HG03521 (cell line): ENCODE measurements at regions not wholly inside any gene's neighbourhood (a gene's known extent, or its start where the extent isn't known, plus 50 kb on each side); places are given as distances from the start of the nearest gene placed in this dataset.
A peak's percentile ranks its signal among the peaks of the same experiment; 100 is the strongest.
"Not testable (repeated sequence)": the region's sequence is repeated elsewhere in the genome, so short reads cannot be mapped to it uniquely, and the experiment has no call there.

Experiments used
- ATAC-seq: cut with Tn5 transposase; IDR thresholded peaks from one replicate; pipeline ENCODE4 v1.9.1; 2021; ENCODE audit warnings: mild to moderate bottlenecking, moderate library complexity; ENCODE audit not compliant: unreplicated experiment

- no peak for ATAC-seq
These were observed 52.7 kb upstream of the LARP1 start for GRCh38 chr5:154702477-154702876.

- not testable (repeated sequence) for ATAC-seq
These were observed 53.5 kb upstream of the LARP1 start for GRCh38 chr5:154701725-154702124.

GRCh38 chr5:154701181-154701580 lies 54.0 kb upstream of the LARP1 start:
- ATAC-seq = no peak

- ATAC-seq = not testable (repeated sequence)
These were observed 54.8 kb upstream of the LARP1 start for GRCh38 chr5:154700289-154700928.

GRCh38 chr5:154698763-154699162 lies 56.4 kb upstream of the LARP1 start:
- no peak for ATAC-seq

GRCh38 chr5:154697371-154697770 lies 57.8 kb upstream of the LARP1 start:
- ATAC-seq = no peak

- no peak for ATAC-seq
These were observed 58.3 kb upstream of the LARP1 start for GRCh38 chr5:154696891-154697290.

- ATAC-seq = no peak
These were observed 61.0 kb upstream of the LARP1 start for GRCh38 chr5:154694159-154694558.

- no peak for ATAC-seq
These were observed 64.7 kb upstream of the LARP1 start for GRCh38 chr5:154690488-154690887.

- no peak for ATAC-seq
These were observed 68.7 kb upstream of the LARP1 start for GRCh38 chr5:154686490-154686889.

GRCh38 chr5:154683101-154683880 lies 71.9 kb upstream of the LARP1 start:
- peak; percentile 44 for ATAC-seq

GRCh38 chr5:154679501-154679900 lies 75.7 kb upstream of the LARP1 start:
- no peak for ATAC-seq

- no peak for ATAC-seq
These were observed 77.3 kb upstream of the LARP1 start for GRCh38 chr5:154677921-154678320.

GRCh38 chr5:154676508-154676907 lies 78.7 kb upstream of the LARP1 start:
- ATAC-seq = no peak

- ATAC-seq = no peak
These were observed 81.1 kb upstream of the LARP1 start for GRCh38 chr5:154674029-154674428.

GRCh38 chr5:154673506-154673905 lies 81.7 kb upstream of the LARP1 start:
- ATAC-seq = no peak

GRCh38 chr5:154669913-154670312 lies 85.3 kb upstream of the LARP1 start:
- ATAC-seq = not testable (repeated sequence)

GRCh38 chr5:154669402-154669801 lies 85.8 kb upstream of the LARP1 start:
- no peak for ATAC-seq

GRCh38 chr5:154664869-154665268 lies 90.3 kb upstream of the LARP1 start:
- ATAC-seq = no peak

GRCh38 chr5:154663424-154663823 lies 91.8 kb upstream of the LARP1 start:
- no peak for ATAC-seq

GRCh38 chr5:154654486-154655371 lies 100.4 kb upstream of the LARP1 start:
- ATAC-seq = no peak
